Stimulated activated CD8-positive, alpha-beta memory T cell treated with anti-CD3 and anti-CD28 coated beads, Interleukin-15, amount 100 ng/mL, for 1 hour (primary cell): ENCODE measurements at regions not wholly inside any gene's neighbourhood (a gene's known extent, or its start where the extent isn't known, plus 50 kb on each side); places are given as distances from the start of the nearest gene placed in this dataset.

ENCODE experiments used
- DNase-seq: peaks from one replicate; pipeline ENCODE4 v3.0.0-alpha.2; 2020; ENCODE audit warnings: low read depth

DNA sequence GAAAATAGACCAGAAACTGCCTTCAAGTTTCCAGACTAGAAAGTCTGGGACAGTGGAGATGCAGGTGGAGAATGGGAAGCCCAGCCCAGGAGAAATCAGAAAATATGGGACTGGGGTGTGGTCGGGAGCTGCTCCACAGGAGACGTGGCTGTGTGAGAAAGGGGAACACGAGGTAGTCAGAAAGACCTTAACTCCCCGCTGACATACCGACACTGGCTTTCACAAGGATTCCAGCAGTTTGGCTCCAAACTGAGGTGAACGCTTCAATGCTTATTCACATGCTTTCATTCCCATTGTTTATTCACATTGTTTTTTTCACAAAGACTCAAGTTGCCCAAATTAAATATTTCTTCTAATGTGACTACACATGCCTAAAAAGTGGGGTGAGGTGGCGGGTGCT is 111.5 kb upstream of the SLCO3A1 start:
- DNase-seq = no peak

DNA sequence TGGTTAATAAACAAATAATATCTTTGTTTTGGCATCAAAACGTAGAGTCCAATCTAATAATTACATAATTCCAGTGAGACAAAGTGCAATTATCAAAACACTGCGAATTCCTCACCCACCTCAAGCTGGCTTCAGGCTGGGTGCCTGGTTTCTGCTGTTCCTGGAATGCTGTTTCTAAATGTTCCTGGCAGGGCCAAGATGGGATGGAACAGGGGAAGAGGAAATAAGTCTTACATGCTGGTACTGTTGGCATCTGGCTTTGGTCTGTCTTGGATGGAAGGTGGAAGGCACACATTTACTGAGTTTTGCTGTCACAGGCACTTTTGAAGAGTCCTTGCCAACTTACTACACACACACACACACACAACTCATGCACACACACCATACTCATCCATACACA is 101.9 kb upstream of the SLCO3A1 start:
- DNase-seq = no peak

DNA sequence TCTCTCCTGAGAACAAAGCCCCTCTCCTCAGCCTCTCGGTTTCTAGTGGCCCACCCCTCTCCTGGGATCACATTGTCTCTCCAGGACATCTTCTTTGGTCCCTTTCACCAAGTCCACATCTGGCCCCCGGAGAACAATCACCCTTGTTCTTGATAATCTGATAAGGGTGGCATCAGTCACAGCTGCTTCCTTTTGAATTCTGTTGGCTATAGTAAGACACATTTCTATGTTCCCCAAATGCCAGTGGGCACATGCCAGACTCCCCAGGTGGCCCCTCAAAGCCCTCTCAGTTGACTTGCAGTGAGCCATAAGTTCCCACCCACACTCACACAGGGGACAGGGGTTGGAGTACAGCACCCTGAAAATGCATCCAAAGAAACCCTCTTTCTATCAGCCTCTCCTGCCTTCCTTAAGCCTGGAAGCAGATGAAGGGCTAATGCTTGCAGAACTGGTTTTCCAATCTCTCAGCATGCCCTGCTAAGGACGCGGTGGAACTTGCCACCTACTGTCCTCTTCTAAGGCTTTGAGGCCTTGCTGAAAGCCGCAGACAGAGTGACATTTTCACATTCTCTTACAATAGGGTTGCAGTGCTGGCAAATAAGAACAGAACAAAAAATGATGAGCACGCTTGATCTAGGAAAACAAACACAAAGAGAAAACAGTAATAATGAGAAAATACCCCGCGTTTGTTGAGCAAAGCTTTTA is 101.3 kb upstream of the SLCO3A1 start:
- no peak for DNase-seq

DNA sequence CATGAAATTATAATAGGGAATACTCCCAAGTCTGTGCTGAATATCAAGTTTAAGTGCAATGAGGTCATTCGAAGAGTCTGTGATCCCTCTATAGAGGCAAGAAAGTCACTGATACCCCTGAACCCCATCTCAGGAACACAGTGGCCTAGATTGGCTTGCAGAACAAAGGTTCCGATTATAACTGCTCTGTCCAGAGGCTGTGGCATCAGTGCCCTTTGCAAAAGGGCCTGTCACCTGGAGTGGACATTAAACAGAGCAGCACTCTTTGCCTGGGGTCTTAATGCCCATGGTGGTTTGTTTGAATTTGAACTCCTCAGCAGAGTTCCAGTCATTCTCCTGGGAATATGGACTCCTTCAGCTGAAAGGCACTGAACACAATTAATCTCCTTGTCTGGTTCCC is 93.9 kb upstream of the SLCO3A1 start:
- no peak for DNase-seq

DNA sequence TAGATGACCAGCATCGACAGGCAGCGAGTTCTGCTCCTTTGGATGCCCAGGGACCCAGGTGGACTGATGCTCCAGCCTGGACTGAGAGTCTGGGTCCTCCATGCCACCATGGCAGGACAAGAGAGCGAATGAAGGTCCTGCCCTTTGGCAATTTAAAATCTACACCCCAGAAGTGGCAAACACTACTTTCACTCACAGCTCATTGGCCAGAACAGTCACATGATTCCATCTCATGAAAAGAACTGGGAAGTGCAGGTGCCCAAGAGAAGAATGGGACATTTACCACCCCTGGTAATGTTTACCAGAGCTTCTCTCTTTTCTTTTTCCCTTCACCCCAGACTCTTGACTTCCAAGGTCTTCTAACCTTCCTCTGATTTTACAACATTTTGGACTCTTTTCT is 87.8 kb upstream of the SLCO3A1 start:
- DNase-seq = no peak

DNA sequence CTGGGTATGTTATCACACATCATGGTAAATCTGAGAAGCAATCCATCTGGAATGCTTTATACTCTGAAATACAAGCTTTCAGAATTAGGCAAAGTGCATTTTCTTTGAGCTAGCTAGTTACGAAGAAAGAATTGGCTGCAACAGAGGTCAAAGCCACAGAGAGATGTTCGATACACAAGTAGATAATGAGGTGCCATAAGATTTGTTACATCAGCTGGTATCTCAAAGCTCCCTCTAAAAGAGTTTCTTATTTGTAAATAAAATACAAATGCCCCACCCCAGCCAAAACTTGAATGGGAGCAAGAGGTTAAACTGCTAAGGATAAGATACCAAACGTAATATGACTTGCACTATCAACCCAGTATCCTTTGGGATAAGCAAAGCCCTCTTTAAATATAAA is 84.0 kb upstream of the SLCO3A1 start:
- no peak for DNase-seq

DNA sequence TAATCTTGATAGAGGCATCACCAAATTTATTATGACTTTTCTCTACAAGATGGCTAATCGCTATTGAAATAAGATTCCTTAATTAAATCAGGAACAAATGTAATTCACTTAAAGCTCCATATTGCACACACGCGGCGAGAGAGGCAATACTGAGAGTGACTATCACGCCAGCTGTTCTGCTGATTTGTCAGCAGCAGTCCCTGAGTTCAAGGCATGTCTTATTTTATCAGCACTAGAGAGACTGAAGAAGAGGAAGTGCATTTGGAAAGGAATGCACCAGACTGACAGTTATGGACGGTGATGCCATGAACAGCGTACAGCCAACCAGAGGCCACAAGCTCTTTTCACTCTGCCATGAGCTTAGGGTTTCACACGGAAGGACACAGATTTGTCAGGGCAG is 83.6 kb upstream of the SLCO3A1 start:
- no peak for DNase-seq

DNA sequence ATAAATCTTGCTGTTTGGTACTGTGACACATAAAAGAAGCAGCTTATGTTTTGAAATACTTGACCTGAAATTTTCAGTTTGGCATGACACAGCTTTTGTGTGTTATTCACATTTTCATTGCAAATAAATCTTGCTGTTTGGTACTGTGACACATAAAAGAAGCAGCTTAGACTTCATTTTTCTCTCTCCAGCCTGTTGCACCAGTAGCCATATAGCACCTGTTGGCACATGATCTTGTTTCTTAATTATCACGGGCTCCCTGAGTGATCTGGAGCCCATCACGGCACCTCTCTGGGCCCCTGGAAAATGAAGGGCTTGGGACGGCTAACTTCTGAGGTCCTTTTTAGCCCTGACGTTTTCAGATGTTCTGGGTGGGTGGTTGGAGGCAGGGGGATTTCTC is 77.4 kb upstream of the SLCO3A1 start:
- no peak for DNase-seq

DNA sequence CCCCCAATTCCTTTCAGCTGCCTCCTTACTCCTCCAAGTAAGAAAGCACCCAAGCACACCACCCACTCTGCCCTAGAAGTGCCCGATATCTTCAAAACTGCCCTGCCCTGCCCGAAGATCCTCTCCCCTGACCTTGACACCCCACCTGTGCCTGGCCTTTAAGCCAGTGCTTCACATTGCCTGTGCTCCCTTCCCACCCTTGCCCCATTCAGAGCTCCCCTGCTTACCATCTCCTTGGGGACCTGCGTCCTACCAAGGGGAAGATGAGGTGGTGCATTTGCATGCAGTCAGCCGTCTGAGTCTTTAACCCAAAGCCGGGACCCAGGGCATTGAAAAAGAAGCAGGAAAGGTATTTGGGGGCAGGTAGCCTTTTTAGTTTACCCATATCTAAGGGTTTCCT is 73.5 kb upstream of the SLCO3A1 start:
- no peak for DNase-seq

DNA sequence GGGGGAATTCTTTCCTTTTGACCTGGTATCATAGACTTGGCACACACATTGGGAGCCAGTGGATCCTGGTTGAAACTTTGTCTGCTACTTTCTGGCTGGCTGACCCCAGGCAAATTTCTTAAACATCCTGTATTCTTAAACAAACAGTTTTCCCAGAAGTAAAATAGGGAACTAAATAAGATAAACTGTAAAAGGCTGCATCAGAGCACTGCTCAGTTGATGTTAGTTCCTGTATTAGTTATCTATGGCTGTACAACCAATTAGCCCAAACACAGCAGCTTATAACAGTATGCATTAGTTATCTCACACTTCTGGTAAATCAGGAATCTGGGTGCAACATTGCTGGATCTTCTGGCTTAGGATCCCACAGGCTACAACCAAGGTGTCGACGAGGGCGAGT is 73.1 kb upstream of the SLCO3A1 start:
- no peak for DNase-seq

DNA sequence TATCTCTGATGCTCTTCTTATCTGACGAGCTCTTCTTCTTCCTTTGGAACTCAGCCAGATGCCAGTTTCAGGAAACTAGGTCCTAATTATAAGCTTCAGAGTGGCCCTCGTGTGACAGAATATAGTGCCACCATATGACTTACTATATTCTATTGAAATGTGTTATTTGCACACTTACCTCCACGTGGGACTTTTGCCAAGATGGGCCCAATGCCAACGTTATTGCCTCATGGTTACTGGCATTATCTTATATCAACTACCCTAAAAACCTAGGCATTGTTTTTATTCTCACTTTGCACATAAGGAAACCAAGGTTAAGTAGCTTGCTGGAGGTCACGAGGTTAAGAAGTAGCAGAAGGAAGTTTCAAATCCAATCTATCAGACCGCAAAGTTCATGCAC is 71.3 kb upstream of the SLCO3A1 start:
- no peak for DNase-seq

DNA sequence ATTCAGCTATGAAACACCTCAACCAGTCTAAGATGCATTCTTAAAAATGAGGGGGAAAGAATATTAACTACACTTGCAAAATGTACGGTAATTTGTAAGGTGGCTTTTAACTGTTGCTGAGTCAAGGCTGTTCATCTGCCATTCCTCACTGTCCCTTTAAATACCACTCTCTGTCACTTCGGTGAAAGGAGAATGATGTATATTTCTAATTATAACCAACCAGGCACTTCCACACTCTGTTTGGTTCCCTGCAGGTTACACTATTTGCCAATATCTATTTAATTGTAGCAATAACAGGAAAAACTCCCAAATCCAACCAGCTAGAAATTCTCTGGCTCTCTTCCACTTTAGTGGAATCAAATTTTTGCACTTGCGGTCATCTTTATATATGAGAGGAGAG is 70.5 kb upstream of the SLCO3A1 start:
- DNase-seq = no peak

DNA sequence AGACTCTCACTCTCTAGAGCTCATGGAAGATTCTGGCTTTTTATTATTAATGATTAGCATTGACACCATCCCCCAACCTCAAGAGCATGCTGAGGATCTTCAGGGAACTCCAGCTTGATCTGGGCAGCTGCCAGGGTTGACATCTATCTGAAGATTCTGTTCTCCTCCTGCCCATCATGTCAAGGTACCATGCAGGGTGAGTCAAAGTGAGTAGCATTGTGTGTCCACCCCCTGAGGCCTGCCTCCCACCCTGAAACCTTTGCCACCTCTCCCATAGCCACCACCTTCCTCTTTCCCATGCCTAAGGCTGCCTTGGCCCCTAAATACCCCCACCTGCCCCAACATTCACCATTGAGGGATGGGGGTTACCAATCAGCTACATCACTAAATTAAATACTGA is 70.1 kb upstream of the SLCO3A1 start:
- DNase-seq = no peak

DNA sequence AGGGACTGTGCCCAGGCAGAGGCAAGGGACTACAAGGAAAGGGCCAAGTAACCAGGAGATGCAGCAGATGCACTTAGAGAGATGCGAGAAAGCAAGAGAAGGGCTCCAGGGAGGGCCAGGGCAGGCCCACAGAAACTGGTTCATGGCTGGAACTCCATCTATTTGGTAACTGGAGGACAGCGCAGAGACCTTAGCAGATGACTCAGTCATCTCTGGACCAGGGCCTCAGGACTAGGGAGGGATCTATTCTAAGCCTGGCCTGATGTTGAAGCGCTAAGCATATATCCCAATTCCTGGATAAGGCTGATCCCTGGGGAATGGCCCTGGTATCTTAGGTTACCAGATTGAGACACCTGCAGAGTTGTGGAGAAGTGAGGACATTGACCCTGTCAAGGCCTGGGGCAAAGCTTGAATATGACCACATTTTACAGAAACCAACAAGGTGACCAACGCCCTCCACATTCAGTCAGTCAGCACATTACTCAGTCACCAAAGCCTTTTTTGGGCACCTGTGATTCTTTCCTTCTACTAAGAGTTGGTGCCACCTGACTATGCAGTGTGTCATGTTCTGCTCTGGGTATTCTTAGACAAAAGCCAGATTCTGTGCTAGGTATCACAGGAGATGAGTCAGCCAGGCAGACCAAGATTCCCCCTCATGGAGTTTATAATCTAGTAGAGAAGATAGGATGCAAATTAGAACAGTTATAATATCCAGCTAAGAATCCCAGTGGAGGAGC is 68.4 kb upstream of the SLCO3A1 start:
- DNase-seq = no peak

DNA sequence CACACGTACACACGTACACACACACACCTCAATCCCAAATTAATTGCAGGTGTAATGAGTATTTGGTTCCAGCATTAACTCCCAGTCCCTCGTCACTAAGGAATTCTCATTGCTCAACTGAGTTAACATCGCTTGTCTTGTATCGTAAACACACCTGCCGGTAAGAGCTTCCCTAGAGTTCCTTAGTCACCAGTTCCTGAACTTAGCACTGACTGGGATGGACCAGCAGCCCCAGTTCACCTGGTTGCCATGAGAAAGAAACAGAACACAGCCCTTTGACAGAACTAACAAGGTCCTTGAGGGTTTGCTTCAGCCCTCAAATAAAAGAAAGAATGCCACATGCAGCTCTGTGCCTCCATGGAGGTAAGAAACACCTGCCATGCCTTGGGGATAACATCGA is 66.3 kb upstream of the SLCO3A1 start:
- no peak for DNase-seq

DNA sequence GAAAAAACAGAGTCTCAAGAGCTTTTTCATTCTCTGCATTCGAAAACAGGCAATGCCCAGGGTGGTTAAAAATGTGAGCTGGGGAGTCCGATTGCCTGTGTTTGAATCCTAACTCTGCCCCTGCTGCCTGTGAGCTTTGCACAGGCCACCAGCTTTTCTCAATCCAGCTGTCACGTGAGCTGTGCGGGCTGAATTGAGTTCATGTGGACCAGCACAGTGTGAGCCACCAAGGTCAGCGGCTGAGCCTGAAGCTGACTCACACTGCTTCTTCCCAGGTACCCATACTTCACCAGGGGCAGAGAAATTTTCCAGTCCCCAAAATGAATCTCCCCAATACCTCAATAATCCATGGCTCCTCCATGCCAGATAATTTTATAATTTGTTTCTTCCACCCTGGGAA is 64.4 kb upstream of the SLCO3A1 start:
- no peak for DNase-seq

DNA sequence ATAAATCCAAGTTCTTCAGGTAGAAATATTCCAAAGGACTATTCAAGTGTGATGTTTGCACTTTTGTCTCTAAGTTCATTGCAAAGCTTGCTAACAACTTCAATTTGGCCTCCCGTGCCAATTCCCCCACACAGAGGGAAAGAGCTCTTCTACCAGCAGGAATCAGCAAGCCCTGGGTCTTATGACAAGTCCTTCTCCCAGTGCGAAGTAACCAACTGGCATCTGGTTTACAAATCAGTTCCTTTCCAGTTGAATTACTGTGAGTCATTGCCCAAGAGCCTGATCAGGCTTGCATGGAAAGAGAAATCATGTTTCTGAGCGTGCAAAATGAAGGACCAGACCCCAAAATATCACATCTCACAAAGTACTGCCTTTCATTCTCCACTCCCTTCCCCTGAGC is 62.7 kb upstream of the SLCO3A1 start:
- DNase-seq = no peak

DNA sequence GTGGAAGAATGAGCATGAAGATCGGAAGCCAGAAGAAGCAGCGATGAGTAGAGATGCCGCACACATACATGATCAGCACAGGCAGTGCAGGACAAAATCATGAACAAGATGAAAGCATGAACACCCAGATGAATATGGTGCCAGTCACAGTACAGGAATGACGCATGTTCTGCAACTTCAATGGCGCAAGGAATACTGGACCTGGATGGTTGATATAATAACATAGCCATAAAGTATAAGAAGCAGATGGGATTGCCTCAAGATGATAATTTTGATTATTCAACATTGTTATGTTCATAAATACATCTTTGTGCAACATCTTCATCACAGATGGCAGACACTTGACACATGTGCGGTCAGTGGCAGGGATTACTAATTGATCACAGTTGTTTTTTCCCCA is 59.7 kb upstream of the SLCO3A1 start:
- no peak for DNase-seq

DNA sequence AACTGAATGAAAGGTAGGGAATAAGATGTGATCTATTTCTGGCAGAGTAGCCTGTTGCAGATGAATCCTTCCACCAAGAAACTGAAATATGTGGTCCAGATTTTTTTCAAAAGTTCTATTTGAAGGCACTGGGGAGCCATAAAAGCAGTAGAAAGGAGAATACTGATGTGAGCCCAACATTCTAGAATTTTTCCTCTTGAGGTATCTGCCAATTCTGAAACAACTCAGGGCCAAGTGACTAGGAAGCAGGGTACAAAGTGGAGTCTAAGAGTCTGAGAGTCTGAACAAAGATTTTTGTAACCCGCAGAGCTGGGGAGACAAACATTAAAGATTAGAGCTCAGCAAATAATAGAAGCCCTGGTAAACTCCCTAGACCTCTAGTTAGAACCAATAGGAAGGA is 58.3 kb upstream of the SLCO3A1 start:
- DNase-seq = no peak

DNA sequence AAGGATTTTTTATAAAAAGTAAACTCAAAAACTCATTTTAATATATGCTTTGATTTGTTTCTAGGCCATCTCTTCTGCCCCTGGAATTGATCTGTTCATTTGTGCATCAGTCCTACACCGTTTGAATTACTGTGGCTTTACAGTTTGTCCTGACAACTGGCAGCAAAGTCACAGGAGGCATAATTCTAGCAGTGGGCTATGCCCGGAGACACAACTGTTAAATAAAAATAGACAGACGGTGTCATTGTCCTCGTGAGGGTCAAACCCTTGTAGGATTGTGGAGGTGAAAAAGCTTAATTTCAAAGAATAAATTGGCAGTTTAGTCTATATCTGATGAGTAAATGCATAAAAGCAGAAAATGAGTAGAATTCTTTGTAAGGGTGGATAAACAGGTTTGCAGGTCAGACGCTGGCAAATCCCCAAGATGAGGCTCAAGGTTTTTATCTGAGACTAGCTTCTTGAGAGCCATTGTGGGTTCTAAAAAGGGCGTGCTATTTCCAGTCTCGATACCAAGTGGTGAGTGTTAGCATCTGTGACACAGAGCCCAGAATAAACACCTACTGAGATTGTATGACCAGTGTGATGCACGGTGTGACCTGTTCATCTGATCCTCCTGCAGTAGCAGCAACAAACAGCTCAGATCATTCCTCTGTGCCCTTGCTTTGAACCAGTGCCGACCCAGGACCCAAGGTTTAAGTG is 51.5 kb upstream of the SLCO3A1 start:
- DNase-seq = no peak

DNA sequence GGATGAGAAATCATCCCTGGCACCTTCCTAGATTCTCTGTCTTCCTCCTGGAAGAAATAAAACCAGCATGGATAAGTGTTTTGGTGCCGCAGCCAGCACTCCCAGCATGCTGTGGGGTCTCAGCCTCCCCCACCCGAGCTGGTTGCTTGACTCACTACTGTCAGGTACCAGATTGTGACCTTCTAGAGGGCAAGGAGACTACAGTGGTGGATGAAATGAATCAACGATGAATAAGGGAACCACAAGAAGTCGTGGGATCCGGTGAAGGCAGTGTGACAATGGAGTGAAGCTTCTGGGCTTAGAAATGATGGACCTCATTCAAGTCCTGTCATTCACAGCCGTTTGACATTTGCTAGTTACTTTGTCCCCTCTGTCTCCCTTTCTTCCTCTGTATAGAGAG is 50.2 kb upstream of the SLCO3A1 start:
- DNase-seq = no peak
